OCI-LY3 (cell line): ENCODE measurements at regions not wholly inside any gene's neighbourhood (a gene's known extent, or its start where the extent isn't known, plus 50 kb on each side); places are given as distances from the start of the nearest gene placed in this dataset.

ENCODE experiments used
- H2AFZ ChIP-seq: fragments of 200-600, 300-600 bp; shearing (Covaris generic); 2 replicates; pipeline ENCODE4 v1.6.0; 2014; ENCODE audit warnings: antibody characterized with exemption, low read depth, low read length
- H3K27ac ChIP-seq: fragments of 200-600, 300-600 bp; sonication (generic); 2 replicates; pipeline ENCODE4 v1.5.1; 2014; ENCODE audit warnings: mild to moderate bottlenecking, low read length, moderate library complexity, mixed read lengths
- H3K27me3 ChIP-seq: fragments of 200-600, 300-600 bp; sonication (generic); 2 replicates; pipeline ENCODE4 v1.6.1; 2014; ENCODE audit warnings: low read depth, low read length, mixed read lengths
- H3K36me3 ChIP-seq: fragments of 200-600, 300-600 bp; sonication (generic); replicated peaks from 2 replicates; pipeline ENCODE3; 2014; ENCODE audit warnings: low read depth, low read length, mixed read lengths
- H3K4me1 ChIP-seq: fragments of 300-600, 200-600 bp; sonication (generic); 2 replicates; pipeline ENCODE4 v1.6.1; 2014; ENCODE audit warnings: low read length, mixed read lengths
- H3K4me2 ChIP-seq: fragments of 200-600, 300-600 bp; sonication (generic); 2 replicates; pipeline ENCODE4 v1.6.1; 2014; ENCODE audit warnings: low read length, mixed read lengths
- H3K4me3 ChIP-seq: fragments of 300-600, 200-600 bp; sonication (generic); 2 replicates; pipeline ENCODE4 v1.5.1; 2014; ENCODE audit warnings: antibody characterized with exemption, mild to moderate bottlenecking, low read length, moderate library complexity
- H3K79me2 ChIP-seq: fragments of 300-600, 200-600 bp; shearing (Covaris generic); 2 replicates; pipeline ENCODE4 v1.6.1; 2014; ENCODE audit warnings: mild to moderate bottlenecking, low read length, mixed read lengths
- H3K9ac ChIP-seq: fragments of 300-600, 200-600 bp; shearing (Covaris generic); 2 replicates; pipeline ENCODE4 v1.6.0; 2014; ENCODE audit warnings: mild to moderate bottlenecking, low read length, moderate library complexity
- H3K9me3 ChIP-seq: fragments of 200-600, 300-600 bp; shearing (Covaris generic); 2 replicates; pipeline ENCODE4 v1.6.1; 2014; ENCODE audit warnings: low read length, mixed read lengths; ENCODE audit not compliant: insufficient read depth
- H4K20me1 ChIP-seq: fragments of 200-600, 300-600 bp; sonication (generic); 2 replicates; pipeline ENCODE4 v1.6.1; 2016; ENCODE audit warnings: low read length, mixed read lengths; ENCODE audit not compliant: insufficient read depth
- CTCF ChIP-seq: fragments of 200-600, 300-600 bp; sonication (generic); IDR thresholded peaks from 2 replicates; pipeline ENCODE4 v1.5.1; 2014; ENCODE audit warnings: antibody characterized with exemption, low read length, low read depth
- EZH2phosphoT487 ChIP-seq: fragments of 200-600 bp; shearing (Covaris generic); IDR thresholded peaks from 2 replicates; pipeline ENCODE4 v1.6.1; 2018; ENCODE audit warnings: antibody characterized with exemption, mixed run types, low read depth

- Histone ChIP-seq H3K27ac (no peak overlapping the region), H3K79me2 (no peaks in the 10 kb centered on the region), H4K20me1 (no peaks in the 10 kb centered on the region), H2AFZ (no peak overlapping the region), H3K36me3 (no peaks in the 10 kb centered on the region), H3K9ac (no peak overlapping the region), H3K27me3 (no peaks in the 10 kb centered on the region), H3K4me1 (no peaks in the 10 kb centered on the region), H3K9me3 (no peaks in the 10 kb centered on the region), H3K4me2 (no peak overlapping the region), H3K4me3 (no peak overlapping the region)
- TF ChIP-seq EZH2phosphoT487: no peak
- no peak for TF ChIP-seq CTCF
Observed at GRCh38 chr6:148249679-148250375, 92.8 kb upstream of the SASH1 start.

- no peak overlapping the region for H2AFZ ChIP-seq
- H3K4me2 ChIP-seq: no peak overlapping the region
- H3K9ac ChIP-seq: no peak overlapping the region
- no peaks in the 10 kb centered on the region for H3K79me2 ChIP-seq
- no peak for TF ChIP-seq EZH2phosphoT487
- peak; percentile 29; the same call in 1 of the 2 replicates for TF ChIP-seq CTCF
- no peak overlapping the region for H3K4me3 ChIP-seq
- H3K27ac ChIP-seq: no peak overlapping the region
- no peaks in the 10 kb centered on the region for H3K36me3 ChIP-seq
- no peaks in the 10 kb centered on the region for H3K27me3 ChIP-seq
- H3K9me3 ChIP-seq: no peaks in the 10 kb centered on the region
- no peaks in the 10 kb centered on the region for H3K4me1 ChIP-seq
- no peaks in the 10 kb centered on the region for H4K20me1 ChIP-seq
Observed at GRCh38 chr6:148250975-148251685, 91.5 kb upstream of the SASH1 start.

GRCh38 chr6:148251891-148252290 lies 90.7 kb upstream of the SASH1 start:
- Histone ChIP-seq H3K36me3 (no peaks in the 10 kb centered on the region), H3K4me3 (no peak overlapping the region), H3K27ac (no peak overlapping the region), H3K27me3 (no peaks in the 10 kb centered on the region), H3K9ac (no peak overlapping the region), H3K4me2 (no peak overlapping the region), H3K9me3 (no peaks in the 10 kb centered on the region), H4K20me1 (no peaks in the 10 kb centered on the region), H3K79me2 (no peaks in the 10 kb centered on the region), H3K4me1 (no peaks in the 10 kb centered on the region), H2AFZ (no peak overlapping the region)
- TF ChIP-seq EZH2phosphoT487: no peak
- no peak for TF ChIP-seq CTCF

GRCh38 chr6:148257810-148258209 lies 84.8 kb upstream of the SASH1 start:
- Histone ChIP-seq H2AFZ (no peak overlapping the region), H3K27me3 (no peaks in the 10 kb centered on the region), H3K4me2 (no peak overlapping the region), H3K36me3 (no peaks in the 10 kb centered on the region), H4K20me1 (no peaks in the 10 kb centered on the region), H3K27ac (no peak overlapping the region), H3K9ac (no peak overlapping the region), H3K4me3 (no peak overlapping the region), H3K9me3 (no peaks in the 10 kb centered on the region), H3K79me2 (no peaks in the 10 kb centered on the region), H3K4me1 (no peaks in the 10 kb centered on the region)
- no peak for TF ChIP-seq CTCF
- no peak for TF ChIP-seq EZH2phosphoT487
